HG03097 (cell line): ENCODE measurements at regions not wholly inside any gene's neighbourhood (a gene's known extent, or its start where the extent isn't known, plus 50 kb on each side); places are given as distances from the start of the nearest gene placed in this dataset.
"Not testable (repeated sequence)": the region's sequence is repeated elsewhere in the genome, so short reads cannot be mapped to it uniquely, and the experiment has no call there.

Source experiments
- ATAC-seq: cut with Tn5 transposase; IDR thresholded peaks from one replicate; pipeline ENCODE4 v1.9.1; 2021; ENCODE audit not compliant: unreplicated experiment, low FRiP score

DNA sequence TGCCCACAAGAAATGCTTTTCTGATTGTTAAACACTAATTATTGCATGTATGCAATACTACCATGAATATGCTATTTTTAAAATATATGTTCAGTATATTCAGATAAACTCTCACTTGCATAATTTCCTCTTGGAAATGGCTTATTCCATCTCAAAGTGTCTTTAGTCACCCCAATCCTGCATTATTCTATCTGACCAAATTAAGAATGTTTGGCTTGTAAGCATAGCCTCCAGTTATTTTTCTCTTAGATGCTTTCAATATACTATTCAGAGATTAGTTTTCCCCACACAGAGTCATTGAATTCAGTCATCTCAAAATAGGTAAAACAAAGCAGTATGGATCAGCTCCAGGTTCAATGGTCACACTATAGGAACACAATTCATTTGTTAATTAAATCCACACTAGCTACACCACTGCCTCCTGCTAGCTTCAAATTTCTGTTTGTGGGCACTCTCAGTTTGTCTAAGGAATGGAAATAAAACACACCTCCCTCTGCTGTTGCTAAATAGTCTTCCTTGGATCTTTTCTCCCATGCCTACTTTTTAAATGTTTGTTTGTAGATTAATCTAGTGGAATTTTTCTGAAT is 134.6 kb upstream of the TBCA start:
- ATAC-seq: no peak

DNA sequence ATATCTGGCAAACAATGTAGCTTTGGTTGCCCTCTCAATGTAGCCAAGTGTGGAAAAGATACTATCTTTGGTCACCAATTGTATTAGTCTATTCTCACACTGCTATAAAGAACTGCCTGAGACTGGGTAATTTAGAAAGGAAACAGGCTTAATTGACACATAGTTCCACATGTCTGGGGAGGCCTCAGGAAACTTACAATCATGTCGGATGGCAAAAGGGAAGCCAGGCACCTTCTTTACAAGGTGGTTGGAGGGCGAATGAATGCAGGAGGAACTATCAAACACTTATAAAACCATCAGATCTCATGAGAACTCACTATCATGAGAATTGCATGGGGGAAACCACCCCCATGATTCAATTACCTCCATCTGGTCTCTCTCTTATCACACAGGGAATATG is 133.1 kb upstream of the TBCA start:
- ATAC-seq: no peak

DNA sequence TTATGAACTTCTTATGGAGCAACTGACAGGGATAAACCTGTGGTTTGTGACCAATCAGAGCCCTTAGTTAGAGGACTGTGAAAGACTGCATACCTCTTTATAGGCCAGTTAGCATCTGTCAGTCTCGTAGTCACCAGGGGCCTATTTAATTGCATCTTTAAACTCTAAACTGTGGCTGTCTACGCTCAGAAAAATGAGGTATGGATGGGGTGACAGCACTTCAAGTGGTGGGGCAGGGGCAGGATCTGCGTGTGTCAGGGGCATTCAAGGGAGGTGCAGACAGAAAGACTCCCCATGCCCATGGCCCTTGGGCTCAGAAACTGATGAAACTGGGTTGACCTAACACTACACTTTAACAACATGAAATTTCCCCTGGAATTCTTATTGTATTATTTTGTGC is 132.6 kb upstream of the TBCA start:
- ATAC-seq: no peak

DNA sequence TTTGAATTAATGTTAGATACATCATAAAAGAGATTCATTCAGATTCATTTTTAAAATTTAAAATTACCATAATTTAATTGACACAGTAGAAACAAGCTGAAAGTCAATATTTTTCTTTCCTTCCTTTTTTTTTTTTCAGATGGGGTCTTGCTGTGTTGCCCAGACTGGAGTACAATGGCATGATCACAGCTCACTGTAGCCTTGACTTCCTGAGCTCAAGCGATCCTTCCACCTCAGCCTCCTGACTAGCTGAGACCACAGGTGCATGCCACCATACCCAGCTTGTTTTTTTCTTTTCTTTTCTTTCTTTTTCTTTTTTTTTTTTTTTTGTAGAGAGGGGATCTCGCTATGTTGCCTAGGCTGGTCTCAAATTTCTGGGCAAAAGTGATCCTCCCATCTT is 131.6 kb upstream of the TBCA start:
- no peak for ATAC-seq

DNA sequence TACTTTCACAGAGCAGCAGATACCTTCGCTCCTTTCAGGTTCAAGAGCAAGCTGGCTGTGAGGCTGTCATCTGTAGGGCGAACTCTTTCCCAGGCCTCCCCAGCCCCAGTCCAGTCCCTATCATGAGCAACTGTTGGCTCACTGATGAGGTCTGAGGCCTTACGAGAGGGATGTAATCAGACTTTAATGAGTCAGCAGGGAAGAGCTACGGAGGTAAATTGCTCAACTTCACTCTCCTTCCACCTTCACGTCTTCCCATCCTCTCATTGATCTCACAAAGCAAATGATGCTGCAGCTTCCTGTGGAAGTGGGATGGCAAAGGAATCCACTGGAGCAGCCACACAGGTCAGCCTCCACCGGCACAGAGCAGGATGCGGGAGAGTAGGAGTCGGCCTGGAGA is 130.7 kb upstream of the TBCA start:
- no peak for ATAC-seq

DNA sequence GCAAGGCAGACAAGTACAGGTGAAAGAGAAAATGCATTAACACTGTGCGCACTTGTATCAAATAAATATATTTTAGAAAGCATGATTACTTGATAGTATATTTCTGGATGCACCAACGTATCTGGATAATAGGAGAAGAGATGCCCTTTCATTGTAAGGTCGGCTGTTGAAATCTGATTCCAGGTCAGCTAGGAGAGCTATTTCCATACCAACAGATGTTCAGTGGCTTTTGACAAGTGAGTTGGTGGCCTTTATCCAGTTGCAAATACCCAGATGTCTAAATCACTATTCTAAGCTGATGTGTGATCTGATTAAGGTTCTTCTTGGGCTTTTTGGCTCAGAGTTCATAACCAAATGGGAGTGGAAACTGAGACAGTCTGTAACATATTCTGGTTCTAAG is 128.2 kb upstream of the TBCA start:
- ATAC-seq: no peak

DNA sequence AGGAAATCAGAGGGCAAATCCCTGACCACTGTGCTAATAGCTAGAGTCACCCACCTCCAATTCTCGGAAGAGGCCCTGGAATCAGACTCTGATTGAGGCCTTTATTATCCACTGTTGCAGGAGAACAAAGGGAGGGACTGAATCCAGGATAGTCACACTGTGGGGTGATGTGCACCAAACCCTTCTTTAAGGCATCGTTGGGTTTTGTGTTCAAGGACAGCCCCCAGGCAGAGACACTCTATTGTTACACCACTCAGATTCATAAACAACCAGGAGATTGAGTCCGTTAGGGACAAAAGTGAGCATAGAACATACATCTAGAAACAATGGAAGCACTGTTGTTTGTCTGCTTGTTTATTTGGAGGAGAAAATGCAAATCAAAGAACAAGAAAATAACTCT is 124.6 kb upstream of the TBCA start:
- ATAC-seq: no peak

DNA sequence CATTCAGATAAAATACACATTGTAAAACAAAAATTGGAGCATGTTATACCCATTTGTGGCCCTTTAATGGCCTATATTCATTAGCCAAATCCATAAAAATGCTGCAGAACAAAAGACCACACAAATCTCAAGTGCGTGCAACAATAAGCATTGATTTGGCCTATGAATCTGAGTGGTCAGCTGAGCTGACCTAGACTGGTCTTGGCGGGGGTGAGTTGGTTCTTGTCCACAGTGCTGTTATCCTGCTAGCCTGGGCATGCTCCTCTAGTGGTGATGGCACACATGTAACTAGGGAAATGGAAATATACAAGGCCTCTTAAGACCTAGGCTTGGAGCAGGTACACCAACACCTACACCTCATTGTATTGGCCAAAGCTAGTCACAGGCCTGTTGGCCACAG is 122.2 kb upstream of the TBCA start:
- ATAC-seq: no peak

DNA sequence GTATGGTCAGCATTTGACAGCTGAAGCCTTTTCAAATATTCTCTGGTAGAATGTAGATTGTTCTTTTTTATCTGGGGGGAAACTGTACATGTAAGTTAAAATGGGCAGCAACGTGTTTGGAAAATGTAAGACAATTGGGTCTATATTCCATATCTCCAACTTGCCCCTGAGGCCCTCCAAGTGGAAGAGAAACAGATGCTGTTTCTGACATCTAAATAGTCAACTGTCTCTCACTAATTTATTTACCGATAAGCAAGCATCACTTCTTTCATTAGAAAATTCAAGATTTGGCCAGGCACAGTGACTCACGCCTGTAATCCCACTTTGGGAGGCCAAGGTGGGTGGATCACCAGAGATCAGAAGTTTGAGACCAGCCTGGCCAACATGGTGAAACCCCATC is 120.2 kb upstream of the TBCA start:
- ATAC-seq: no peak

DNA sequence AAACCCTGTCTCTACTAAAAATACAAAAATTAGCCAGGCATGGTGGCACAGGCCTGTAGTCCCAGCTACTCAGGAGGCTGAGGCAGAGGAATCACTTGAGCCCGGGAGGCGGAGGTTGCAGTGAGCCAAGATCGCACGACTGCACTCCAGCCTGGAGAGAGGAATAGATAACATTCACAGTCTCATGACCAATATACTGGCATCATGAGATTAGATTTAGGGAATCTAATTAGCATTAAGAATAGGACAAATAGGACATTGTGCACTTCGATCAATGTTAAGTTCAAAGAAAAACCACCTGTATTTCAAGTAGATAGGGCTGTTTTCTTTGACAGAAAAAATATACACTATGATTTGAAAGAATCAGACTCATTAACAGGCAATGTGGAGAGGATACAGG is 118.0 kb upstream of the TBCA start:
- ATAC-seq: not testable (repeated sequence)

DNA sequence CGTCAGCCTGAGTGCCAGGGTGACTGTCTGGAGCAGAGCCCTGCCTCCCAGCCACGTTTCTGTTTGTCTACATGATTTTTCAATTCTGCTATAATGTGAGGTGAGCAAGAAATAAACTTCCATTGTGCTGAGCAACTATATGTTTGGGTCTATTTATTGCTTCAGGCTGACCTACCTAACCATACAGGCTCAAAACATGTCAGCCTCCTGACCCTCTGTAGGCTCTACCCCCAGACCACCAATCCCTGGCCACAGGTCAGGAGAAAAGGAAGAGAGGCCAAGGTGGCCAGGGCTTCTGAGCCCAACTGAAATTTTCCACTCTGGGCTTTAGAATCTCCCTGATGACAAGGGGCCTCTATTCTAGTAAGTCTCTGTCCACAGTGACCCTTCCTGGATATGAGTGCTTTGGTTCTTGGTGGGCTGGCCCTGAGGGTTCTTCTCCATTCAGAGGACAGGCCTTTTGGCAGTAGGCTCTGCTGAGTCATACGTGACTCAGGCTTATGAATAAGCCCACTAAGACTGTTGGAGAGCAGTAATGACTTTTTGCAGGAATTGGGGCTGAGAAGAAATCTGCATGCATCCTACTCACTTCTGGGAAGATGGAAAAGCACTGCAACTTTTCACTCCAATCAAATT is 117.2 kb upstream of the TBCA start:
- ATAC-seq: no peak

DNA sequence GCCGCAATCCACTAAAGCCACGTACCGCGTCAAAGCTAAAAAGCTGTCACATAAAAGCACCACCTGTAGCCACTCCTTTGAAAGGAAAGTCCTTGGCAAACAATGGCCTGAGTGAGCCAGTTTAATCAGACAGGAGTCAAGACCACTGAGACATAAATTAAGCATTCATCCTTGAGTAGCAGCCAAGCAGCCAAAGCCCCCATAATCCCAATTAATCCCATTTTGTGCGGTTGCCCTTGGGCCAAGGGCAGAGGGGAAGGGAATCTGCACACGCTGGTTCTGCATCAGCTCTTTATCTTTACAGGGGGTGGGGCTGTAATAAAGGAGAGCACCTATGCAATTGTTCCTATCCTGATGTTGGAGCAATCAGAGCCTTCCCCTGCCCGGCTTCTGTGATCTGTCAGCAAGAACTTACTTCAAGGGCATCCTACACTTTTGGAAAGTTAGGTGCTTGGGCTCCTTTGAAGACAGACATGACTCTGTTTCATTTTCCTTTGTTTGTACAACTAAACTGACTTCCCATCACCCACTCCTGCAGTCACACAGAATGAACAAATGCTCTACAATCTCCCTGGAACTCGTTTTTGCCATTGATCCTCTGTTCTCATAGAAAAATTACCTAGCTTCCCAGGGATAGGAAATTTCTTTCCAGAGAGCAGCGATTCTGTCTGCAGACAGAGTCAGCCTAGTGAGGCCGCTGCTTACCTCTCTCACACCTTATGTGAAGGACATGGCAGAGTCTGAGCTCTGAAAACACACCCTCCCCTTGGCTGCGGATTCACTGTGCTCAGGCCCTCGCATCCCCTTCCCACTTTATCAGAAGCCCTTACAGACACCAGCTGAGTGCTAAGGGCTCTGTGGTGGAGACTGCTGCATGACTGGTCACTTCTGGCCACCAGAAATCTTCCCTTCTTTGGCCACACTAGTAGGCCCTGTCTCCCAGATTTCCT is 116.2 kb upstream of the TBCA start:
- ATAC-seq: no peak

DNA sequence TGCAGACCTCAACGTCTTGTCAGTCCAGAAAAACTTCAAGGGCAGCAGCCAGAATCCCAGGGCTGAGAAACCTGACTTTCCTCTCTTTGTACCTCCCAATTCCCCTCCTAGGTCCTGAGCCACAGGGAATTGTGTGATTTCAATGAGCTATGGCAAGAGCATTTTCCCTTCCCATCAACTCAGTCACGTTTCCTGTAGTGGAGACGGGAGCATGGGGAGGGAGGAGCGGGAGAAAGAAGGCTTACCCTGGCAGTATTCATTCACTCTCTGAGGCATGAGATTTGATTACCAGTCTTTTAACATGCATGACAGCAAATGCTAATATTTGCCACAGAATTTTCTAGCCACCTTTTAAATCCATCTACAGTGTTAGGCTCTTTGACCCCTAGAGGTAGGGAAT is 109.4 kb upstream of the TBCA start:
- ATAC-seq: no peak

DNA sequence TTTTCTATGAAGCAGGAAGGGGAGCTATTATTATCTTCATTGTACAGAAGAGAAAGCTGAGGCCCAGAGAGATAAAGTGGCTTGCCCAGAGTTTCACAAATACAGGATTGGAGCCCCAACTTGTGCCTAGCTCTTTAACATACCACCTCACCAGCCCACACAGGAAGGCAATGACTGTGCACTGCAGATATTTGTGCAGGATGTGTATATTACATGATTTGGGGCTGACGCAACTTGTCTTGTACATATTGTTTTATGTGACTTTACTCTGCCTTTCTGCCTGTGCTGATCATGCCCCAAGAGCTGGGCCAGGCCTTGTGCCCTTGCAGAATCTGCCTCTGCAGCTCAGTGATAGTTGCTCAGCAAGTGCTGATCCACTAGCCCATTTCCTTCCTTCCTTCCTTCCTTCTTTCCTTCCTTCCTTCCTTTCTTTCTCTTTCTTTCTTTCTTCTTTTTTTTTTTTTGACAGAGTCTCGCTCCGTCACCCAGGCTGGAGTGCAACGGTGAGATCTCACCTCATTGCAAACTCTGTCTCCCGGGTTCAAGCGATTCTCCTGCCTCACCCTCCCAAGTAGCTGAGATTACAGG is 106.6 kb upstream of the TBCA start:
- no peak for ATAC-seq

DNA sequence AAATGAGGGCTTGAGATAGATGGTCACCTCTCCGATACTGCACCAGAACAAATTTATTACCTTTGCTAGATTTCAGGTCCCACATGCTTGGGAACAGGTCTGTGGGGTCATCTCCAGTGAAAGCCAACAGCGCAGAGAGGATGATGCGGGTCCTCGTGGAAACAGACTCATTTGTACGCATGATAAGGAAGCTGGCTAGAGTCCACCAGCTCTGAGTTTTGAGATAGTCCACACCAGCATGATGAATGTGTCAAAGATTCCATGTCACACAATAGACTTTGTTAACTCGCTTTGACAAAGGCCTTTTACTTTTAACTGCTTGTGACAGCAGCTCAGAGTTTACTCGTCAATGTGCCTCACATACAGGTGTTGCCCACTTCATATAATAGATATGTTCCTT is 105.4 kb upstream of the TBCA start:
- no peak for ATAC-seq

DNA sequence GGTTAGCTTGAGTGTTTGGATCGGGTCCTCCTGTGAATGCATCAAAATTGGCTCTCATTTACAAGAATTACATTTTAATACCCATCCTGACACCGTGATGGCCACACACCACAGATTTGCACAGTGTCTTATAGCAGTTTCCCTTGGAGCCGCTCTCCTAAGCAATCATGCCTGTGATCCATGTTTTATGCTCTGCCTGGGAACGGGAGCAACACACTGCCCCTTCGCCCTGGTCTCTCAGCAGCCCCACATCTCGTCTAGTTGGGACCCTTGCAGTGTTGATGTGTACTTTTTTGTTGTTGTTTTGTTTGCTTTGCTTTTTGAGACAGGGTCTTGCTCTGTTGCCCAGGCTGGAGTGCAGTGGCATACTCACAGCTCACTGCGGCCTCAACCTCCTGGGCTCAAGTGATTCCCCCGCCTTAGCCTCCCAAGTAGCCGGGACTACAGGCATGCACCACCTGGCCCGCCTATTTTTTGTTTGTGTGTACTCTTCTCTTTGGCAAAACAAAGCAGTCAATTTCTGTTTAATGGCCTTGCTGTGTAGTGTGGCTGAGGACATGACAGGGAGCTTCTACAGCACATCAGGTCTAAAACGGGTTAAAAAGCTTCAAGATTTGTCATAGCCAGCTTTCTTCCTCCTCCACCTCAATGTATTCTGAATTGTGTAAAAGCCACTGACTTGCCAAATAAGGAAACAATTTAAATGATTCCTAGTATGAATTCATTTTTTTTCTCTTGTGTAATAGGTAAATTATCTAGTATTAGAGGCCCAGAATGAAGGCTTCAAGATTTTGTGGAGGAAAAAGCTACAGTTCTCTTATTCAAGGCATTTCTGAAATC is 101.6 kb upstream of the TBCA start:
- no peak for ATAC-seq

DNA sequence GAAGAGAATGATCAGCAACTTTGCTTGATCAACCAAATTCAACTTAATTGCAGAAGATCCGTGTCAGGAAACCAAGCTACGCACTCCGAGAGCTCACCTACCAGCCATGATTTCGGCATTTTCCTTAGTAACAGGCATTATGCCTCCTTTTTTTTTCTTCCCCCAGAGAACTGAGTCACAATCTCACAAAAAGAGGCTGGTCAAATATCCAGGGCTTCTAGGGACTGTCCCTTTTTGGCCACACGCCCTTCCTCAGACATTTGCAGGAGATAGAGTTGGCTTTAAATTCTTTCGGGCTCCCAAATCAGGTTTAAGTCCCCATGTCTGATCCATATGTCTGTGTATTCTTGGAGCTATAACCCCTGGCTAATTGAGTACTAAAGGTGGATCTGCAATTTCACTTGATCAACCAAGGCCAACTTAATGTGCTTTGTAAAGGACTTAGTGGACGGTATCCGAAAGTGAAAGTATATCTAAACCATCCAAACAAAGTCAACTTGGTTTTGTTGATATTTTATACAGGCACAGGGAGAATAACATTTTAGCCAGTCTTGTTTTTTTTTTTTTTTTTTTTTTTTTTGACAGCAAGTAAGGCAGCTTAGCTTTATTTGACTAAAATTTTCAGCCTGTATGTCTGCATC is 100.8 kb upstream of the TBCA start:
- no peak for ATAC-seq

DNA sequence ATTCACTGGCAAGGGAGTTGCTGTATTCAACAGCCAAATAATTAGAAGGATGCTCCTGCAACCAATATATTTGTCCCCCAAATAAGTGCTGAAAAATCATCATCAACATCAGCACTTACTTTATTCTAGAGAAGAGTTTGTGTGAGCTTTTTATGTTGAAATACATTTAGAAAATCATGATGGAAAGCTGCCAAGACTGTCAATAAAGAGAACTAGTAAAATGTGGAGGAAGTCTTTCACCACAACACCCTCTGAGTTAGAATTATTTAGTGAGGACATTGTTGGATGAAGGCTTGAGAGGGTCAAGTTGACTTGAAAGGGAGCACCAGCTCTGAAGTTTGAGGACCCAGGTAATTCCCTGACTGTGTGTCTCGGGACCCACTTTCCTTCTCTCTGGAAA is 100.2 kb upstream of the TBCA start:
- ATAC-seq: no peak

DNA sequence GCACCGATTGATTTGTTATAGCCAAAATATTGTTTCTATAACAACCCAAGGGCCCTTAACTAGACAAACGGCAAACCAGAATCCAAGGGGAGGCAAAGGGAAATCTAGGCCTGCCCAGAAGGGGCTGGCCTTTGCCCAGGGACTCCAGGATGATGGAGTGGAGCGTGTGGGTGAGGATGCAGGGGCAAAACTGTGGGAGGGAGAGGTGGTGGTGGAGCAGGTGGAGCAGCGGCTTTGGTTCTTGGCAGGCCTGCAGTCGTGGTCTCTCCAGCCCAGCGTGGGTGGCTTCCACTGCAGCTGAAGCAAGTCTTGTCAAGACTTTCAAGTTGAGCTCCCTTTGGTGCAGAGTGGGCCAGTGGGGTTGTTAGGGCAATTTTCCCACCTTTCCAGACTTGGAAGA is 98.6 kb upstream of the TBCA start:
- ATAC-seq: no peak

DNA sequence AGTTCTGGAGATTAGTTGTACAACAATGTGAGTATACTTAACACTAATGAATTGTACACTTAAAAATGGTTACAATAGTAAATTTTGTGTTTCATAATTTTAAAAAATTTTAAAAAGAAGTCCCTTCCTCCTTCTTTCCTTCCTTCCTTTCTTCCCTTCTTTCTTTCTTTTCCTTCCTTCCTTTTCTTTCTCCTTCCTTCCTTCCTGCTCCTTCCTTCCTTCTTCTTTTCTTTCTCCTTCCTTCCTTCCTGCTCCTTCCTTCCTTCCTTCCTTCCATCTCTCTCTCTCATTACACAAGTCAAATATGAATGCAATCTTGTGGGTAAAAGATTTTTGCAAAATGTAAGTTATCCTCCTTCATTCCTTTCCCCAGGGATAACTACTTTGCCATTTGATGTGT is 97.1 kb upstream of the TBCA start:
- no peak for ATAC-seq
